GM12875 (cell line): ENCODE measurements at regions not wholly inside any gene's neighbourhood (a gene's known extent, or its start where the extent isn't known, plus 50 kb on each side); places are given as distances from the start of the nearest gene placed in this dataset.
"Not testable (repeated sequence)": the region's sequence is repeated elsewhere in the genome, so short reads cannot be mapped to it uniquely, and the experiment has no call there.

ENCODE experiments used
- H3K4me3 ChIP-seq: one replicate; pipeline ENCODE4 v1.5.1; 2011; ENCODE audit warnings: low read depth, low read length, control low read depth
- TF ChIP-seq, protein P1 (sequence below): IDR thresholded peaks from 2 replicates; pipeline ENCODE4 v1.5.1; 2011; ENCODE audit warnings: low read depth, mild to moderate bottlenecking, control low read depth, inconsistent platforms, low read length, moderate library complexity, borderline replicate concordance; ENCODE audit not compliant: insufficient read depth

- no peak overlapping the region for H3K4me3 ChIP-seq
- TF ChIP-seq, protein P1, sequence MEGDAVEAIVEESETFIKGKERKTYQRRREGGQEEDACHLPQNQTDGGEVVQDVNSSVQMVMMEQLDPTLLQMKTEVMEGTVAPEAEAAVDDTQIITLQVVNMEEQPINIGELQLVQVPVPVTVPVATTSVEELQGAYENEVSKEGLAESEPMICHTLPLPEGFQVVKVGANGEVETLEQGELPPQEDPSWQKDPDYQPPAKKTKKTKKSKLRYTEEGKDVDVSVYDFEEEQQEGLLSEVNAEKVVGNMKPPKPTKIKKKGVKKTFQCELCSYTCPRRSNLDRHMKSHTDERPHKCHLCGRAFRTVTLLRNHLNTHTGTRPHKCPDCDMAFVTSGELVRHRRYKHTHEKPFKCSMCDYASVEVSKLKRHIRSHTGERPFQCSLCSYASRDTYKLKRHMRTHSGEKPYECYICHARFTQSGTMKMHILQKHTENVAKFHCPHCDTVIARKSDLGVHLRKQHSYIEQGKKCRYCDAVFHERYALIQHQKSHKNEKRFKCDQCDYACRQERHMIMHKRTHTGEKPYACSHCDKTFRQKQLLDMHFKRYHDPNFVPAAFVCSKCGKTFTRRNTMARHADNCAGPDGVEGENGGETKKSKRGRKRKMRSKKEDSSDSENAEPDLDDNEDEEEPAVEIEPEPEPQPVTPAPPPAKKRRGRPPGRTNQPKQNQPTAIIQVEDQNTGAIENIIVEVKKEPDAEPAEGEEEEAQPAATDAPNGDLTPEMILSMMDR: no peak
Observed at GRCh38 chr4:167883266-167883665, 209.1 kb upstream of the ANXA10 start.

- H3K4me3 ChIP-seq: no peak overlapping the region
- TF ChIP-seq, protein P1: no peak
Observed at GRCh38 chr4:167885071-167885470, 207.3 kb upstream of the ANXA10 start.

GRCh38 chr4:167885872-167886271 lies 206.5 kb upstream of the ANXA10 start:
- H3K4me3 ChIP-seq: no peak overlapping the region
- TF ChIP-seq, protein P1: no peak

DNA sequence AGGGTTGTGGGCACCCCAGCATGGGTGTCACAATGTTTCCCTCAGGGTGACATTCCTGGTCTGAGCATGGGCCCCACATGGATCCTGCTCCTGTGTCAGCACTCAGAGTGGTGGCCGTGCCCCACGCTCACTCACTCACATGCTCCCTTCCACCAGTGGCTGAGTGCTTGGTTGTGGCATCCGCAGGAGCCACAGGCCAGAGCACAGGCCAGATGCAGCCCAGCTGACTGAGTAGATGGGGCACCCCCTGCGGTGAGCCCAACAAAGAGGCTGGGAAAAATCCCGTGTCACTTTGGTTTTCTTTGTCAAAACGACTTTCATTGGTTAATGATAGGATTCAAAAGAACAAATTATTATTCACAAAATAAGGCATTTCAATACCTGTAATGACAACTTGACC lies 204.6 kb upstream of the ANXA10 start:
- H3K4me3 ChIP-seq: no peak overlapping the region
- TF ChIP-seq, protein P1: no peak

GRCh38 chr4:167890226-167890625 lies 202.1 kb upstream of the ANXA10 start:
- TF ChIP-seq, protein P1: no peak
- no peak overlapping the region for H3K4me3 ChIP-seq

DNA sequence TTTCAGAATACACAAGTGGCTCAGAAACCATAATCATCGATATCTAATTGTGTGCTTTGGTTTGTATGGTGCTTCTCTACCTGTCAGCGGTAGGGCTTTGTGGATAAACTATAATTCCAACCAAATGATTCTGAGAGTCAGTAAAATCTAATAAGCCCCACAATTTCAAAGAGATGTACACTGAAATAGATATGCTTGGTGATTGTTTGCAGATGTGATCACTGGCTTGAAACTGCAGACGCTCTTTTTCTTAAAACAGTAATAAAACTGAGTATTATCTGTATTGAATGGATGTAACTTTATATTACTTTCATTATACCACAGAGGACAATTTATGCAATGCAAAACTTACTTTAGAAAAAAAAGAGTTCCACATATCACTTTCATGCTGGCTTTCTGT lies 198.8 kb upstream of the ANXA10 start:
- TF ChIP-seq, protein P1: no peak
- H3K4me3 ChIP-seq: no peak overlapping the region

DNA sequence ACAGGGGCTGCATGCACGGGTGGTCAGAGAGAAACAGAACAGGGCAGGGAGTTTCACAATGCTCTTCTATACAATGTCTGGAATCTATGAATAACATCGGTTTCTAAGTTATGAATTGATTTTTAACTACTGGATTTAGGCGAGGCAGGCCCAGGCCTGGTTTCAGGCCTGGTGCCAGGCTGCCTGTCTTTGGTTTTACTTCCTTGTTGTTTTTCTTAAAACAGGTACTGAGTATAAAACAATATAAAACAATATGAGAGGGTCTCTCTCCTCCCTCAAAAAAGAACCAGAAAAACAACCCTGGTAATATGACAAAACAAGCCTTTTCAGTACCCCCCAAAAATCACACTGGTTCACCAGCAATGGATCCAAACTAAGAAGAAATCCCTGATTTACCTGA lies 196.1 kb upstream of the ANXA10 start:
- H3K4me3 ChIP-seq: not testable (repeated sequence)

- H3K4me3 ChIP-seq: no peak overlapping the region
- TF ChIP-seq, protein P1: no peak
Observed at GRCh38 chr4:167897116-167897515, 195.2 kb upstream of the ANXA10 start.
